ENCODE measurements at regions not wholly inside any gene's neighbourhood (a gene's known extent, or its start where the extent isn't known, plus 50 kb on each side); places are given as distances from the start of the nearest gene placed in this dataset.

GRCh38 chr6:137390334-137390733, 103.9 kb downstream of the OLIG3 start (continued):
- no peak for TF ChIP-seq CHD7 (IDR thresholded peaks at IDR 0.05; ENCODE audit: insufficient replicate concordance, low read length)
- TF ChIP-seq SP4 (IDR thresholded peaks at IDR 0.05; ENCODE audit: low read length): no peak
- no peak for TF ChIP-seq RFX5 (IDR thresholded peaks at IDR 0.05; ENCODE audit: borderline replicate concordance, low read depth, low read length)
- no peak for TF ChIP-seq KDM5A (IDR thresholded peaks at IDR 0.05; ENCODE audit: low read length)
- no peak for TF ChIP-seq SAP30 (IDR thresholded peaks at IDR 0.05; ENCODE audit: insufficient read depth, insufficient replicate concordance, low read length)
- no peak for TF ChIP-seq BACH1 (IDR thresholded peaks at IDR 0.05; ENCODE audit: low read length)
- no peak for TF ChIP-seq GABPA (IDR thresholded peaks at IDR 0.05; ENCODE audit: borderline replicate concordance, insufficient read depth, low read length)
- TF ChIP-seq USF2 (IDR thresholded peaks at IDR 0.05; ENCODE audit: low read length): no peak

Data from H1 (cell line).